Stimulated activated CD8-positive, alpha-beta memory T cell treated with anti-CD3 and anti-CD28 coated beads, Interleukin-4, amount 100 ng/mL, for 48 hours (primary cell): ENCODE measurements at regions not wholly inside any gene's neighbourhood (a gene's known extent, or its start where the extent isn't known, plus 50 kb on each side); places are given as distances from the start of the nearest gene placed in this dataset.
"Not testable (repeated sequence)": the region's sequence is repeated elsewhere in the genome, so short reads cannot be mapped to it uniquely, and the experiment has no call there.

ENCODE experiments used
- DNase-seq: peaks from one replicate; pipeline ENCODE4 v3.0.0-alpha.2; 2020

GRCh38 chr2:125224830-125225229 is 1199.7 kb downstream of the CNTNAP5 start:
- DNase-seq, result no peak

DNA sequence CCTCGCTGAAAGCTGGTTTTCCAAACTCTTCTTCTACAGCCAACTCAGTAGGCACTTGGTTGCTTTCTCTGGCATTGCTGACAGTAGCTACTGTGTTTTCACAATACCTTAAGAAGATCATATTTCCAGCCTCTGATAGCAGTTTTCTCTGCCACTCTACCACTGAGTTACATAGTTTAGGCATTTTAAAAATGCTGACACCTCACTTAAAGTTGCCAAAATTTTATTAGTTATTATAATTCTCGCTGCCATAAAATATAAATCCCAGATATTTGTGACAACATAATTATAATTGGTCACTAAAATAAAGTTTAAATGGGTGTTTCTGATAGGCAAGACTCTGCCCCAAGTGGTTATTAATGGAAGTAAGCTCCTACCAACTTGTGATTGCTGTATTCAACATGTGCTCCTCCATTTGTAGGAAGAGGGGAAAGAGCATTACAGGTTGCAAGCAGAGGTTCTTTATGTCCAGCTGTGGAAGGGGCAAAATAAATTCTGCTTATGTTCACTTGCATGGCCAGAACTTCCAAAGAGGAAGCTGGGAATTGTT is 1202.8 kb downstream of the CNTNAP5 start:
- no peak for DNase-seq

DNA sequence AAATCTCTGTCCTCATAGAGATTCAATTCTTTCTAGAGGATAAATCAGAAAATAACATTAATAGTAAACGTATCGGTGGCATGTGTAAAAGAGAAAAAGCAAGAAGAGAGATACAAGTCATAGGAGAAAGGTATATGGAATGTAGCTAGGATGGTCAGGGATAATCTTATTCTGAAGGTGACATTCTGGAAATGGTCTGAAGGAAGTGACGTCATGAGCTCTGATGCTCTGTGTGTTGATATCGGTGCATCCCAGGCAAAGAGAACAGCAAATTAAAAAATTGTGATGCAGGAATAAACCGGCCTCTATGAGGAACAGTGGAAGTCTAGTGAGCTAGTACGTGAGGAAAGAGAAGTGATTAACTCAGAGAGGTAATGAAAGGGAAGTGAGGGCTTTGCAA is 1215.8 kb downstream of the CNTNAP5 start:
- no peak for DNase-seq

GRCh38 chr2:125243074-125243473 is 1218.0 kb downstream of the CNTNAP5 start:
- no peak for DNase-seq

DNA sequence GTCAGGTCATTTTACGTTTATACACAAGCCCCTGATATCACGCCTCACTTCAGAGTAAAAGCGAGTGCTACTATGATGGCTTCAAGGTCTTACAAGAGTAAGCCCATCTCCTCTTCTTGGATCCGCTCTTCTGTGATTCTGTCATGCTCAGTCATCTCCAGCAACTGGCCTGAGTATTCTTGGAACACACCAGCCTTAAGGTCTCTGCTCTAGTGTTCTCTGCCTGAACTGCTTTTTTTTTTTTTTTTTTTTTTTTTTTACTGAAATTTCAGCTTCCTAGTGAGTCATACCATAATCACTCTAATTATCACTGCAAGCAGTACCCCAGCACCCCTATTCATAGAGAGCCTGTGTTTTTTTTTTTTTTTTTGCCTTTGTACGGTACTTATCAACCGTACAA is 1228.9 kb downstream of the CNTNAP5 start:
- no peak for DNase-seq

DNA sequence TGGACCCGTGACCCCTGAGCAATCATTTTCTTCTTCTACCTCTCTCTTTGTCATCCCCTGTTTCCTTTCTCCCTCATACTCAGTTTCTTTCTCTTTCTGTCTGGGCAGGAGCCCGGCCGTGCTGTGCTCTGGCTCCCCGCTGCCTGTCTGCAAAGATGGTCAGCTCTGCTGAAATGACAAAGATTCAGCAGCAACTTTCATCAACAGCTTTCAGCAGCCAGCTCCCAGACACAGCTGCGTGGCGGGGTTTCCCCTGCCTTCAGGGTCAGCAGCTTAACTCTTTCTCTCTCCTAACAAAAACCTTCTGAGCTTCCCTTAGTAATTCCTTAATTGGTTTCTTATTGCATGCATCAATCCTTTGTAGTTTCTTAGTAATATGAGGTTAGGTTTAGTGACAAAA is 1234.4 kb downstream of the CNTNAP5 start:
- DNase-seq, result no peak

DNA sequence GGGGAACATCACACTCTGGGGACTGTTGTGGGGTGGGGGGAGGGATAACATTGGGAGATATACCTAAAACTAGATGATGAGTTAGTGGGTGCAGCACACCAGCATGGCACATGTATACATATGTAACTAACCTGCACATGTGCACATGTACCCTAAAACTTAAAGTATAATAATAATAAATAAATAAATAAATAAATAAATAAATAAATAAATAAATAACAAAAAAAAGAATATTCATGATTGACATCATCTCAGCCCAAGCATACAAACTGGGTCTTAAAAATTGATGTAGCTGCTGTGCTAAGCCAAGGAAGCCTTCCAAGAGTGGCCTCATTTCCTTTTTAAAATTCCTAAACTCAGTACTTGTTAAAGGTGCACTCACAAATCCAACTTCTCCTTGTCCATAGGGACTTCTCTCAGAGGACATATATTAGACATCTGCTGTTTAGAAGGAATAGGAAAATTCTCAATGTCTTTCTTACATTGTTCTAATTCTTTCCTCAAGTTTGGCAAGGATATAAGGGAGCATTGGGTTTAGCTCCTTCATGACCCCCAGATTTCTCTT is 1235.4 kb downstream of the CNTNAP5 start:
- not testable (repeated sequence) for DNase-seq

DNA sequence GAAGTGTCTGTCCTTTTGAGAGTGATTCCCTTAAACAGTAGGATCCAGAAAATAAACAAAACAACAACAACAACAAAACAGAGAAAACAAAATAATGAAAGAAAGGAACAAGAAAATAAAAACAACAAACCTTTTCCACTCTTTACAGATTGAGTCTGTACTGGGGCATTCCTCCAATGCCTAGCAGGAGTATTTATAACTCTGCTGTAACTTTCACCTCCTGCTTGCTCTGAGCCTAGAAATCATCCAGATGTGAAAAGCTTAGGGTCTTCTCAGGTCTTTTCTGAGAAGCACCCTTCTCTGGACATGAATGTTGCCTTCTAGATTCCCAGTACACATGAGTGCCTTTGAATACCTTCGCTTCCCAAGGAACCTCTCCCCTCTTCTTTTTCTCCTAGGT is 1239.4 kb downstream of the CNTNAP5 start:
- no peak for DNase-seq

GRCh38 chr2:125267683-125268082 is 1242.6 kb downstream of the CNTNAP5 start:
- no peak for DNase-seq

GRCh38 chr2:125272651-125273050 is 1247.6 kb downstream of the CNTNAP5 start:
- DNase-seq, result no peak

GRCh38 chr2:125274718-125275117 is 1249.6 kb downstream of the CNTNAP5 start:
- DNase-seq, result no peak

DNA sequence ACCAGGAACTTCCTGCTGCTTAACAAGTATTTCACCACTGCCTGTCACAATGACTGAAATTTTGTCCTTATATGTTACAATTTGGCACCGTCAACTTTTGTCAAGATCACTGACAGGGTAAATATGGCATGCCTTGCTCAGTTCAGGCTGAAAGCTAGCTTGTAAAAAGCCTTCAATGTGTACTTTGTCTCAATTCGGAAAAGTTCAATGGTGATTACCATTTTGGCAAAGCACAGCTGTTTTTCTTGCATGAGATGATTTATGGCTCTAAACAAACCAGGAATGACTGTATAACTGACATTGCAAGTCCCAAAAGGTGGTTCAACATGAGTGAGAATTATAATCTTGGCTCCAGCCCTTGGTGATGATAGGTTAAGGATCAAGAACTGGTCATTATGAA is 1255.2 kb downstream of the CNTNAP5 start:
- no peak for DNase-seq

GRCh38 chr2:125281242-125281641 is 1256.2 kb downstream of the CNTNAP5 start:
- DNase-seq, result no peak

- DNase-seq, result no peak
These were observed 1271.7 kb downstream of the CNTNAP5 start for GRCh38 chr2:125296742-125297141.

- DNase-seq, result no peak
These were observed 1285.7 kb downstream of the CNTNAP5 start for GRCh38 chr2:125310657-125311364.

DNA sequence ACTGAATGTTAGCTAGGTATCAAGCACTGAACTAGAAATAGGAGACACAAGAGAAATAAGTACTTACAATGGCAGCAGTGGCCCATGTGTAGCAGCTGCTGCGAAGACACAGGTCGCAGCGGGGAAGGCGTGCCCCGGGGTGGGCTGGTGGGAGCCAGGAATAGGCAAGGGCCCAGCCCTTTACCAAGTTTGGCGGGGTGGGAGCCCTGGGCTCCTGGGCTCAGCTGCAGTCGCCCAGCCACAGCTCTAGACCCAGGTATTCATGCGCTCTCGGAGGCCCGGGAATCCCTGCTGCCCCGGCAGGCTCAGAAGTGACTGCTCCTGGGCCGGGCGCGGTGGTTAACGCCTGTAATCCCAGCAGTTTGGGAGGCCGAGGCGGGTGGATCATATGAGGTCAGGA is 1287.3 kb downstream of the CNTNAP5 start:
- no peak for DNase-seq

DNA sequence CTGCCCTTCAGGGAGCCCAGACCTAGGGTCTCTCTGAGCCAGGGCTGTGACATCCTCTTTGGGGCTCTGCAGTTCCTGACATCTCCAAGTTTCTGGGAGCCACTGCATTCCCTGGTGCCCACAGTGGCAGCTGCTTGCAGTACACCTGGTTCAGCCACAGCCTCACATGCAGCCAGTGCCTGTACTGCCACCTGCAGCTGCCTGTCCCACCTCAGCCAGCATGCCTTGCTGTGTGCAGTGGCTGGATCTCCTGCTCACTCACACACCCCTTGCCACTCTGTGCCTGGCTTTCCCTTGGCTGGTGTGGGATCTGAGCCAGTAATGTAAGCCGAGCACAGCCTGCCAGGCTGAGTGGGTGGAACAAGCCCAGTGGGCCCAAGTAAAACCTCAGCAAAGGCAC is 1288.7 kb downstream of the CNTNAP5 start:
- DNase-seq, result no peak

GRCh38 chr2:125318740-125319139 is 1293.7 kb downstream of the CNTNAP5 start:
- no peak for DNase-seq

DNA sequence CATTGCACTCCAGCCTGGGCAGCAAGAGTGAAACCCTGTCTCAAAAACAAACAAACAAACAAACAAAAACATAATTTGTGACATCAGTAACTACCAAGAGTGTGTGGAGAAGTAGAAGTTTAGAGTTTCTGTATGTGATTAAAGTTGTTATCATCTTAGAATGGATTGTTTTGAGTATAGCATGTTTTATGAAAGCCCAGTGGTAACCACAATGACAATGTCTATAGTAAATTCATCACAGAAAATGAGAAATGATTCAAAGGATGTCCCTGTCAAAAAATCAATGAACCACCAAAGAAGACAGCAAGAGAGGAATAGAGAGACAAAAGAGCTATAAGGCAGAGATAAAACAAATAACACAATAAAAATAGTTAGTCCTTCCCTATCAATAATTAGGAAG is 1299.2 kb downstream of the CNTNAP5 start:
- DNase-seq, result no peak

DNA sequence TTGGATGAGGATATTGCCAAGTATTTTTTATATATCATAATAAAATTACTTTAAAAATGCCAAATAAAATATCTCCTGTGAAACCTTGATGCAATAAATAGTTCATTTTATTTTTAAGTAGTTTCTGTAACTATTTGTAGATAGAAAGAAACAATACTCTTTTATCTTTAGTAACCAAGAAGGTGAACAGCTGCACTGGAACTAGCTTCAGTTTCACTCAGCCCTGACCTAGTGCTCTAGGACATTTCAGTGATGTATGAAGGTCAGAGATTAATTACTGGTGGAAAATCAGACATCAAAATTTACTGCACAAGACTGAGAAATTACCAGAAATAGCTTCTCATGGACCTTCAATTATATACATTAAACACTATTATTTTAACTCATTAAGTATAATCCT is 1305.0 kb downstream of the CNTNAP5 start:
- no peak for DNase-seq

- DNase-seq, result no peak
These were observed 1314.6 kb upstream of the GYPC start for GRCh38 chr2:125341353-125341752.

DNA sequence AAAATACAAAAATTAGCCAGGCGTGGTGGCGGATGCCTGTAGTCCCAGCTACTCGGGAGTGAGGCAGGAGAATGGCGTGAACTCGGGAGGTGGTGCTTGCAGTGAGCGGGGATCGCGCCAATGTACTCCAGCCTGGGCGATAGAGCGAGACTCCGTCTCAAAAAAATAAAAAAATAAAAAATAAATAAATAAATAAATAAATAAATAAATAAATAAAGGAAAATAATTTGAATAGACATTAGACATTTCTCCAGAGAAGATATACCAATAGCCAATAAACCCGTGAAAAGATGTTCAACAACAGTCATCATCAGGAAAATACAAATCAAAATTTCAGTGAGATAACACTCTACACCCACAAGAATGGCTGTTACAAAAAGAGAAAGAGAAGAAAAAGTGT is 1302.4 kb upstream of the GYPC start:
- not testable (repeated sequence) for DNase-seq

GRCh38 chr2:125364192-125364983 is 1291.6 kb upstream of the GYPC start:
- DNase-seq, result no peak

- no peak for DNase-seq
These were observed 1291.0 kb upstream of the GYPC start for GRCh38 chr2:125364984-125365265.
